NCI-H2227 treated with DMSO at 0.1 percent for 48 hours (cell line): ENCODE measurements at regions not wholly inside any gene's neighbourhood (a gene's known extent, or its start where the extent isn't known, plus 50 kb on each side); places are given as distances from the start of the nearest gene placed in this dataset.
"Not testable (repeated sequence)": the region's sequence is repeated elsewhere in the genome, so short reads cannot be mapped to it uniquely, and the experiment has no call there.

ENCODE experiments used
- DNase-seq: peaks from one replicate; lab custom pipeline; 2025; lab: John Stamatoyannopoulos, UW

DNA sequence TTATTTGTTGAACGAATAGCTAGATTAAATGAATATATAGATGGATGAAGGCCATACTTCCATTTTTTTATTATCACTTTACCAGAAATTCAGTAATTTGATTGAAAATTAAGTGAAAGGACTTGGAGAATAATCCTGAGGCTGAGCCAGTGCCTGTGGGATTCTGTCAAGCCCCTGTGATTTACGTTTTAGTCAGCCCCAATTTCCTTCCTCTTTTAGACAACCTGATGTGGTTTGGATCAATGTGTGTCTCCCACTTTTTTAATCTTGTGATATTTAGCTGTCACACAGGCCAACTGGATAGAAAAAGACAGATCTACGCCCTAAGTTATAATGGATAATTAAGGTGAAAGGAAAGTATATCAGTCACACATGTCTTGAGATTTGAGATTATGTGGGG, 188.8 kb downstream of the EDN1 start:
- no peak for DNase-seq

DNA sequence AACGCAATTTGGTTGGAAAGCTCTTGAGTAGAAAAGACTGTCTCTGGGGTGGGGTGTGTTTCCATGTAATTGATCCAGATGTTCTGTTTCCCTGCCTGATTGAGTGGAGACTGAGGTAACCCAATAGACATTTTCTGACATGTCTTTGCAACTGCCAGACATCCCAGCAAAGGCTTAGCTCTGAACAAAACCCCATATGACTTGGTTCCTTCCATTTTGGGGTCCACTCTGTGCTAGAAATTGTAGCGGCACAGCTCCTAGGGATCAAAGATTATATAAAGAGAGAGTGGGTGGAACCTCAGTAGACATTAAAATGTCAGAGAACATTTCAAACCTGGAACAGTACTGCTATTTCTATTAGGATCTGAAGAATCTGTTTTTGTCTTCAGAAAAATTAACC, 189.3 kb downstream of the EDN1 start:
- no peak for DNase-seq

DNA sequence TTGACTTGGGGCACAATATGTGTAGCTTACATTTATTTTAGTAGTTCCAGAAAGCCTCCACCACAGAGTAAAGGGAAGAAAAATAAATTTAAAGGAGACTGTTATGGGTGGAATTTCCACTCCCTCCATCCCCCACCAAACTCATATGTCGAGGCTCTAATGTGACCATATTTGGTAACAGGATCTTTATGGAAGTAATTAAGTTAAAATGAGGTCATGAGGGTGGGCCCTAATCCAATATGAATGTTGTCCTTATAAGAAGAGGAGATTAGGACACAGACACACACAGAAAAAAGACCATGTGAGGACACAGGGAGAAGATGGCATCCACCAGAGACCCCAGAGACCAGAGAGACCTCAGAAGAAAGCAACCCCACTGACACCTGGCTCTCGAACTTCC, 189.7 kb downstream of the EDN1 start:
- no peak for DNase-seq

DNA sequence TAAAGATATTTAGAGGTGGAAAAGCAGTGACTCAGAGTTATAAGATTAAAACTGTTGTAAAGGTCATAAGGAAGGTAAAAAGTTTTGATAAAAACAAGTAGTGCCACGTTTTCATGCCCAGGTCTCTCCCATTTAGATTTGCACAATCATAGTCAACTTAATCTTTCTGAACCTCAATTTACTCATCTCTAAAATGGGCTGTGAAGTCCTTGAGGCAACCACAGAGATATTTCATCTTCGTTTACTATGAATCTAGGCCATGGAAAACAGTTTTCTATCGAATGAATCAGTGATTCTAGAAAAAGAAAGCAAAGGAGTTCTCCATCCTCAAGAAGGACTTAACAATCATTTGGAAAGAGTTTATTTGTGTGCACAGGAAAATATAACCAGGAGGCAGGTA, 190.2 kb downstream of the EDN1 start:
- no peak for DNase-seq

DNA sequence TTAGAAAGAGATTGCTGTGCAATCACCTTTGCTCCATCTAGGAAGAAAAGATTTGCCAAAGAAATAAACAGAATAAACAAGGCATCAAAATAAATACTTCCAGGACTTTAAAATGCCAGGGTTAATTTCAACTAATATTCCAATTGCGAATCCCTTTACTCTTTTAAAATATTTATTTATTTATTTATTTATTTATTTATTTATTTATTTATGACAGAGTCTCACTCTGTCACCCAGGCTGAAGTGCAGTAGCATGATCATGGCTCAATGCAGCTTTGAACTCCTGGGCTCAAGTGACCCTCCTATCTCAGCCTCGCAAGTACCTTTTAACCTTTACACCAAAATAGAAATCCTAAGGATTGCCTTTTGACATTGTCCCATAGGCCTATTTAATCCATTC, 191.1 kb downstream of the EDN1 start:
- DNase-seq, result no peak

DNA sequence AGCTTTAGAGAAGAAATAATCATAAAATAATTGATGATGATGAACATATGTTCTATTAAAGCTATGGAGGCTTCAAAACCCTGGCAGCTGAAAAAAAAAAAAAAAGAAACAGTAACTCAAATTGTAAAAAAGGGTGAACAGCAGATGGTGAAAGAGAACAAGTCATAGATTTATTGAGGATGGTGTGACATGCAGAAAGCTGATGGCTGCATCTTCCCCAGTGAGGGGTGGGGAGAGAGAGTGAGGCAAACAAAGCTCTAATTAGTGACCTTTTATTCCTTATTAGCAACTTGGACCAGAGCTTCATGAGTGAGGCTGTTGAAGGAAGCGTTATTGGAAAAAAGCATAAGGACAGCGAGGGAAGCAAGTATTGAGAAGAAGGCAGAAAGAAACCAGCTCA, 191.7 kb downstream of the EDN1 start:
- DNase-seq, result no peak

DNA sequence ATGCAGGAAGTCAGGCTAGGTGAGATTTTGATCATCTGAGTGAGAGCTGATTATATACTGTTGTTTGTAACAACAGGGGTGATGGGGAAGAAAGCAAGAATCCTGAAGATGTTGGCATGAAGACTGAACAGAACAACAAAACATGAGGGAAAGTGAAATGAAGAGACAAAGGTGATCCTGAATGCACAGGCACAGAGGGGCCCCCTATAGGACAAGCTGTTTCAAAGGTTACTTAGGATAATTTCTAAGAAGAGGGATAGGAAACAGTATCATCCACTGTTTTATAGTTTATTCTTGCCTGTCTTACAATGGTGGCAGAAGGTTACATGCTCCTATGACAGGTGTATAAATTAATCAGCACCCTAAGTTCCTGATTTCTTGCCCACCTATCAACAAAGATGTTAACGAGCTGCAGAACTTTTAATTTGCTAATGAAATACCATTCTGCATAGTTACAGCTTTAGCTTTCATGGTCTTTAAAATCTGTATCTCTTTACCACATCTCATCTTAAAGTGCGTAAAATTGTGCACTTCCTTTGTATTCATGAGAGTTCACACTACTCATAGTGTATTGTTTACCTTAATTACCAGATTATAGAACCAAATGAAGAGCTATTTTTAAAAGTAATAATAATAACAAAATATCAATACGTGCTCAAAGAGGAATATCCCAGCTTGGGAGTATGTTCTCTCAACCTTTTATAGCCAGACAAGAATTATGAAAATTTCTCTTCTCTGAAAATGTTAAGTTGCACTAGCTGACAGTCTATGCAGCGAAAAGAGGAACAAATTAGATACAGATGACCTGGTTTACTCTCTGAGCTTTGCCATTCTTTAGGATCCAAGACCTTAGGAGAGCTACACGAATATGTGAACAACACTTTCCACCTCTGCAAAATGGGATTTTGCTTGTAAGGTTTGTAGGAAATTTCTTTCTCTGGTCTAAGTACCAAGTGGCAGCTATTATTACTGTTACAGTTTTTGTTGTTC, 192.5 kb downstream of the EDN1 start:
- no peak for DNase-seq

DNA sequence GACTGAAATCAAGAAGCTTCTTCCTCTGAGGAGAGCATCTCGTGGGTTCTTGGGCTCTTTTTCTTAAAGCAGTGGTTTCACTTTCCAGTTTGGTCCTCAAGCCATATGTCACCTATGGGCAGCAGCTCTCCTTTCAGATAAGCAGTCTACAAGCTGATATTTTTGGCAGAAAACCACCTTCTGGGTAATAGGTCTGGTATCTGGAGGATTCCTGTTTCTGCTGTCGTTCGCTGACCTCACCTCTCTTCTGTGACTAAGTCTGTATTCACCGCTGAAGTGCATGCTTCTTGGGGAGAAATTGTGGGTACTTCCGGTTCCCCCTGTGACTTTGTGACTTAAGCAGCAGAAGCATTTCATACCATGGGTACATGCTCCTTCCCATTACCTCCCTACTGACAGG, 193.6 kb downstream of the EDN1 start:
- no peak for DNase-seq

DNA sequence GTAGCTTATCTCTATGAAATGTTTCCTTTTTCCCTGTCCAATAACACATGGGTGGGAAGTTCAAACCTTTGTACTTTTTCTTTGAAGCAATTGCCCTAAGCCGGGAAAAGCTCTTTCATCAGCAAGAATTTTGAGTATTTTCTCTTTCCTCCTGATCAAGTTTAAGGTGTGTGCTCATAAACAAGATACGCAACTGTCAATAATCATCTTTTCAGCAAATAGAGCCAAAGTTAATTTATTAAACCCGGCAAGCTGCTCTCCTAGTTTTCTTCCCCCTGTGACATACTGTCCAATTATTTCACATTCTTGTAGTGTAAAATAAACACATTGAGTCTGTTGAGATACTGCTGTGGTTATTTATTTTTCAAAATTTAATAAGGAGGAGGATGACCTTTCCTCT, 194.4 kb downstream of the EDN1 start:
- DNase-seq, result no peak

DNA sequence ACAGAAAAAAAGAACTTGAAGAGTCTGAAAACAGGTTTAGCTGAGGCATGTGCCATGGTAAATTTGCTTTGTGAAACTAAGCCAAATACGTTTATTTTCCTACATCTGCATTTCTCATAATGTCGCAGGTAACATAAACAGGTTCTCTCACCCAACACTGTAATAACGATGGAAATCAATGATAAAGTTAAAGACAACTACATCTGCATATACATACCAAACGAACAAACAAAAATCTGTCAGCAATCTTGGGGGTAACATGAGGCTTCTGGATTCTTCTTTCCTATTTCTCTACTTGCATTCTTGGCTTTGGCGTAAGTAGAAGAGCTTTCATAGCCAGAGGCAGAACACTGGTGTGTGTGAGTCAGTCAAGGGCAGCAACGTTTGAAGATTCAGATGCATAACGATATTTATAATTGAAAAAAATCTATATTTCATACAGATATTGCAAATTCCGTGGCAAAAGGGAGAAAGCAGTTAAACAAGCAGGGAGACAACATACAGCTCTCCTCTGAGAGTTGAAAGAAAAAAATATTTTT, 195.1 kb downstream of the EDN1 start:
- DNase-seq, result no peak

DNA sequence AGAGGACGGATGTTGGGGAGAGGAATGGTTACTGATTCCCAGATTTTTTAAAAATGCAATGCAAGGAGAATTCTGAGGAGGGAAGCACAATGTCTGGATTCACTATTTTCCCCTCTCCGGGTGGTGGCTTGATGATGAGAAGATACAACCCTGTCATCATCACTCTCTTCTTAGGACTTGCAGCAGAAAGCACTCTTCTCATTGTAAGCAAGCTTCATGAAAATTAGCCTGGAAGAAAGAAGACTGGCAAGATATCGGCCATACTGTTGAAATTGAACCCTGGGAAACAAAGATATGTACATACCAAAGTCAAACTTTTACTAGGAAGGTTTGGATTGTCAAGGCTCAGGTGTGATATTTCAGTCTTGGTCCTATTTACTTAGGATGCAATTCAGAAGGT, 195.7 kb downstream of the EDN1 start:
- no peak for DNase-seq

DNA sequence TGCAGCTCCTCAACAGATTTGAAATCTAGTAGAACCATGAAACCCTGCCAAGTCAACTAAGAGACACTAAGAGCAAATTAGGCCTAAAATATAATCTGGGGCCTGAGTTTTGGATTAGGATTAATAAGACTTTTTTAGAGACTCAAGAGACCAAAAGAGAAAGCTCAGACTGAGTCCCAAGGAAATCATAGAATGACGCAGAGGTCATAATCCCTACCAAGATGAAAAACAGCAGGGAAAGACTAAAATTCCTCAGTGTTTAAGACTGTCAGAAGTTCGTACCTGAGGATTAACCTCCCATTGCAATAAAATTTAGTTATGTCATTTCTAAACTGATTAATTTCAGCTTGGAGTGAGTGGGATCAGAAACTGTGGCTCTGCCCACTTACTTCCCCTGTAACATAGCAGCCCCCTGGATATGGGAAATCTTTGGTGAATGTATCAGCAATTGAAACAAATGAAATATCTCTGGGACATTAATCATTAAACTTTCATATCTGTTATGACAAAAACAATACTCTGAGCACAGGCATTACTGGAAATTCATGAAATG, 200.3 kb downstream of the EDN1 start:
- no peak for DNase-seq

DNA sequence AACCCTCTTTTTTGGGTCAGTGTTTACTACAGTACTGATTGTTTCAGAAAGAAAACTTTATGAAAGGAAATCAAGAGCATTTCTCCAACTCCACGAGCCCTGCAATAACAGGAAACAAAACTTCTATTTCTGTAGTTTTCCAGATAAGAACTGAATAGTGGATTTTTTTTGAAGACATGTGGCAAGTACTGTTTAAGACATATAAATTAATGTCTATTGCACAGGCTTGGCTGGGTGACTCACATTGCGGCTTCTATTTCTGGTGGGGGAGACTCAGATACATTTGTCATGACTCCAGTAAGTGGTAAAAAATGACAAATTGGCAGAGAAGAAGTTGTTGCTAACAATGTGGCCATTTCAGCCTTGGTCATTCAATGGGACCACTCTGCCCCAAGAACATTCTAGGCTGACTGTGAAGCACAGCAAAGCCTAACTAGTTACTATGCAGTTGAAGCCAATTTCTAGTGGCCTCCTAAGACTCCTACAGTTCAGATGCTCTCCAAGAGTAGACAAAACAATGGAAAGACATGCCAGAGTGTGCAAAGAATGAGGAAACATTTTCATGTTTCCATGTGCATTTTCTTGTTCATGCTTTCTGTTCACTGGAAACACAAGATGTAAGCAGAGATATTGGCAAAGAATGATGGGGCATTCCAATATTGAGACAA, 200.9 kb downstream of the EDN1 start:
- no peak for DNase-seq

DNA sequence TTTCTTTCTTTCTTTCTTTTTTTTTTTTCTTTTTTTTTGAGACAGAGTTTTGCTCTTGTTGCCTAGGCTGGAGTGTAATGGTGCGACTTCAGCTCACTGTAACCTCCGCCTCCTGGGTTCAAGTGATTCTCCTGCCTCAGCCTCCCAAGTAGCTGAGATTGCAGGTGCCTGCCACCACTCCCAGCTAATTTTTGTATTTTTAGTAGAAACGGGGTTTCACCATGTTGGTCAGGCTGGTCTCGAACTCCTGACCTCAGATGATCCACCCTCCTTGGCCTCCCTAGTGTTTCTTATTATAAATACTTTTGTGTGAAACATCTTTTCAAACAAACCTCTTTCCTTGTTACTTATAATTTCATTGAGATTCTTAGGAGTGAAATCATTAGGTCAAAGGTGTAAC, 202.8 kb downstream of the EDN1 start:
- DNase-seq, result not testable (repeated sequence)

DNA sequence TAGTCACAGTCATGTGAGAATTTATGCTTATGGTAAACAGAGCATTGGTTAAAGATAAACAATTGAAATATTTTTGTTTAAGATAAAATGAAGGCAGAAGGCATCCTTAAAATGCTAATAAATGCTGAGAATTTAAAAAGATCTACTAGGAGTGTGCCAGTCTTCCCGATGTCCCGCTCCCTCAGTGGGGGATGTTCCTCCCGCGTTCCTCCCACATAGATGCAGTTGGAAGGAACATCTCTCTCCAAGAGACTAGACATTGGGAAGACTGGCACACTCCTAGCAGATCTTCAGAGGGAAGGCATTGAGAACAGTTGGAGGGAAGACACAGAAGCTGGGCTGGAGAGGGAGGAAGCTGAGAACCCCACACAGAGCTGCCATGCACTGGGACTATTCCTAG, 203.3 kb downstream of the EDN1 start:
- no peak for DNase-seq

DNA sequence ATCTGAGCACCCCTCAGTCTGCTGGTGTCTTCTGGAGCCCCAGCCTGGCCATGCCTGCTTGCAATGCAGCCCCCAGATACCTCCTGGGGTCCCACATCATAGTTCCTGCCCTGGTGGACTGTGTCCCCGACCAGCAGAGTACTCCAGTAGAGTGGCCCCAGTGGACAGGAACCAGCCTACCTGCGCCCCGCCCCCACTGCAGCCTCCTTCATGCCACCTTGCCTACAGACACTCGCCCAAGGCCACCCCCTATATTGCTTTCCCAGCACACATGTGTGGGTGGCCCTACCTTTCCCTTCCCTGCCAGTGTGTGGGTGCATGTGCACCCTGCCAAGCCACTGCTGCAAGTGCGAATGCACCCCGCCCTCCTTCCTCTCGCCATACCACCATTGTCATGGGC, 204.0 kb downstream of the EDN1 start:
- DNase-seq, result no peak

DNA sequence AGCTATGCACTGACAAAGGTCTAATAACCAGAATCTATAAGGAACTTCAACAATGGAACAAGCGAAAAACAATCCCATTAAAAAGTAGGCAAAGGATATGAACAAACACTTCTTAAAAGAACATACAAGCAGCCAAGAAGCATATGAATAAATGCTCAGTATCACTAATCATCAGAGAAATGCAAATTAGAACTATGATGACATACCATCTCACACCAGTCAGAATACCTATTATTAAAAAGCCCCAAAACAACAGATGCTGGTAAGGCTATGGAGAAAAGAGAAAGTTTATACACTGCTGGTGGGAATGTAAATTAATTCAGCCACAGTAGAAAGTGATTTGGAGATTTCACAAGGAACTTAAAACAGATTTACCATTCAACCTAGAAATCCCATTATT, 211.8 kb downstream of the EDN1 start:
- no peak for DNase-seq

DNA sequence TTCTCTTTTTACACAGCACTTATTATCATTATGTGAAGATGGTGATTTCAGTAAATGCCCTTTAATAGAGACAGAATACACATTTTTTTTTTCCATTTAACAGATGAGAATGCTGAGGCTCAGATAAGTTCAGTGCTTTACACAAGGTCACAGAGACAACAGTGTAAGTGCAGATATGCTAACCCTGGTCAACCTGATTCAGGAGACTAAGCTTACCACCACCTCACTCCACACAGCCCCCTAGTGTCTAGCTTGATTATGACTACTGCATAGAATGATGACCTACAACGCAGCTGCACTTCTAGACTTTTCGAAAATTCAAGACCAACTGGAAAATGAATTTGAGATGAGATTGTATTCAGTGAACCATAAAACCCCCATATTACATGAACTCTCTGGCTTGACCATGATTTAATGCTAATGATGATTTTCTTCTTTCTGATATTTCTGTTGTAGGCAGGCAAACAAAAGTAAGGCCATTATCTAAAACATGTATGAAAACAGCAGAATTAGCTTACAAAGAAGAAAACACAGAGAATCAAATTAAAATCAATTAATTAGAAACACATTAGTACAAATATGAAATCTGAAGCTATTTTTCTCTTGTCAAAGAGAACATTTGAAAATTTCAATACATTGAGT, 212.1 kb upstream of the PHACTR1 start:
- no peak for DNase-seq

DNA sequence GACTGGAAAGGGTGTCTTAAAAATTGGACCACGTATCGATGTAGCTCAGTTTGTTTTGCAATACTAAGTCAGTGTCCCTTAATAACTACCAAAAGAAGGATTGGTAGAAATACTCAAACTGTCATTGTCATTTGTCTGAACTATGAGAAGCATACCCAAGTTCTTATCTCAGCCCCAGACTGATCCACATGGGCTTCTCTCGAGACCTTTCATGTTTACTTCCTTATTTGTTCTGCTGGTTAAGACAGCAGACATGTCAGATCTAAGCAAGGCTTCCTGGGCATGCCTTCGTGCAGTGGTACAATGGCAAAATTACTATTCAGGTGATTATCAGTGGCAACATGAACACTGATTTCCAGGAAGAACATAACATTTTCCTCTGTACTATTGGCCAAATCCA, 211.1 kb upstream of the PHACTR1 start:
- DNase-seq, result no peak

DNA sequence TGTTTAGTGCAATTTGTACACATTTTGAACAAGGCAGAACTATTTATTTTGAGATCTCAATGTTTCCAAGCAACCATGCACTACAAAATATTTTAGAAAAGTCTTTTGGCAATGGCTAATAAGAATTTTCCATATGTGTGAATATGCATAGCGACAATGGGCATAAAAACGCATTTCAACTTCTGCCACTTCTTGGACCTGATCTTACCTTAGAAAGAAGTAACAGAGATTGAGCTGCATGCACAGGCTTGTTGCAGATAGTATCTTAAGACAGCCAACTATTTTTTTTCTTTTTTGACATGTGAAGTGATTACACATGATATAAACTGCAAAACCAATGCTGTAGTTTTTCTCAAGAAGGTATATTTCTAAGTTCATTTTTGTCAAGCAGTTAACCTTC, 210.4 kb upstream of the PHACTR1 start:
- DNase-seq, result no peak

DNA sequence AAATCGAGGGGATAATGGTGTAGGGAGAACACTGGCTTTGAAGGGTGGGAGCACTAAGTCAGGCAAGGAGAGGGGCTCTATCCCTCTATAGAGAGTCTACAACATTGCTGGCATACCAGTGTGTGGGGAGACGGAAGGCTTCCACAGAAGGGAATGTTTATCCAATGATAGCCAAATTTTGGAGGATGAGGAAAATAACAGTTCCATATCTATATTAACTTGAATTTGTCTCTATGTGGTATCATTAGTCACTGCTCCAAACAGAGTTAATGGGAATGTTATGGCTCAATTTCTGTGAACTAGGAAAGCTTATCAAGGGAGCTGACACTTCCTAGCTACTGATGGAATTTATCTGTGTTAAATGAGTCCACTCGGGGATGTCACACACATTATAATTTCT, 208.9 kb upstream of the PHACTR1 start:
- no peak for DNase-seq

DNA sequence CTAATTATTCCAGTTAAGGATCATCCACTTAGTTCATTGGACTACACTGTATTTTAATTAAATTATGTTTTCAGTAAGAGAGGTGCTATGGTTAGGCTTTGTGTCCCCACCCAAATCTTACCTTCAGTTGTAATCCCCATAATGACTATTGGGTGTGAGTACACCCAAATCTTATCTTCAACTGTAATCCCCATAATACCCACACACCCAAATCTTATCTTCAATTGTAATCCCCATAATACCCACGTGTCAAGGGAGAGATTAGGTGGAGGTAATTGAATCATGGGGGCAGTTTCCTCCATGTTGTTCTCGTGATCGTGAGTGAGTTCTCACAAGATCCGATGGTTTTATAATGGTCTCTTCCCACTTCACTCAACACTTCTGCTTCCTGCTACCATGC, 208.0 kb upstream of the PHACTR1 start:
- no peak for DNase-seq
